SK-N-SH (cell line): ENCODE measurements at regions not wholly inside any gene's neighbourhood (a gene's known extent, or its start where the extent isn't known, plus 50 kb on each side); places are given as distances from the start of the nearest gene placed in this dataset.

ENCODE experiments used
- NRF1 ChIP-seq: IDR thresholded peaks from 2 replicates; pipeline ENCODE4 v1.6.1; 2012; ENCODE audit warnings: low read depth, mild to moderate bottlenecking, low read length
- POLR2AphosphoS5 ChIP-seq: IDR thresholded peaks from 2 replicates; pipeline ENCODE4 v1.6.1; 2012; ENCODE audit warnings: low read depth, low read length
- TF ChIP-seq, protein P1 (sequence below): fragments of 200-600 bp; sonication (generic); IDR thresholded peaks from 2 replicates; pipeline ENCODE4 v1.6.1; 2017; ENCODE audit warnings: antibody characterized with exemption, mild to moderate bottlenecking, moderate library complexity

DNA sequence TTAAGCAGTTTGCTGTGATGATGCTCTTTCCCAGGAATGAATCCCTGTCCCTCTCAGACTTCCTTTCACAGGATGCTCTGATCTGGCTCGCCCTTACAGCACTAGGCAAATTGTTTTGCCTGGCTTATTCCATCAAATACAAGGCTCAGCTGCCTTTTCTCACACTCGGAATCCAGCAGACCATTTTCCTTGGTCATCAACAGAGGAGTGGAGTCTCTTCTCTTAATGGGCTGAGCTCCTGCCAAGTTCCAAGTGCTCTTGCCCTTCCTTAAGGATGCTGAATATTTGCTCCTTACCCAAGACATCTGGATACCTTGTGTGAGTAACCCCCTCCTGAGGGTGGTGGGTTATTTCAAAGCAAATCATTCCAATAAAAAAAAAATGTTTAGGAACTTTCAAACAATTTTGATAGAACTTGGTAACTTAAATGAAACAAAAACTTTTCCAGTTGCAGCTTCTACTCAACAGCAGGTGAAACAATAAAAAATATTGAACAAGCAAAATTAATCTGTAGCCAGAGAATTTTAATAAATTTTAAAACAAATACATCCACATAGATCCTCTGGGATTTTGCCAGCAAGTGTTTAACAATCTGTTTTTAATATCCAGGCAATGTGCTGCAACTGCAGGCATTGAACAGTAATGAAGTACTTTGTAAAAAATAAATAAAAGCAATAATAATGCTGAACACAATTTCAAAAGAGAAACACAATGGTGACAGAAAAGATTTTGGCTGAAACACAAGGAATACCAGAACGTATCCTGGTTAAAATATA, 264.0 kb upstream of the FAR2 start:
- TF ChIP-seq NRF1 (no peak), POLR2AphosphoS5 (no peak)
- TF ChIP-seq, protein P1, sequence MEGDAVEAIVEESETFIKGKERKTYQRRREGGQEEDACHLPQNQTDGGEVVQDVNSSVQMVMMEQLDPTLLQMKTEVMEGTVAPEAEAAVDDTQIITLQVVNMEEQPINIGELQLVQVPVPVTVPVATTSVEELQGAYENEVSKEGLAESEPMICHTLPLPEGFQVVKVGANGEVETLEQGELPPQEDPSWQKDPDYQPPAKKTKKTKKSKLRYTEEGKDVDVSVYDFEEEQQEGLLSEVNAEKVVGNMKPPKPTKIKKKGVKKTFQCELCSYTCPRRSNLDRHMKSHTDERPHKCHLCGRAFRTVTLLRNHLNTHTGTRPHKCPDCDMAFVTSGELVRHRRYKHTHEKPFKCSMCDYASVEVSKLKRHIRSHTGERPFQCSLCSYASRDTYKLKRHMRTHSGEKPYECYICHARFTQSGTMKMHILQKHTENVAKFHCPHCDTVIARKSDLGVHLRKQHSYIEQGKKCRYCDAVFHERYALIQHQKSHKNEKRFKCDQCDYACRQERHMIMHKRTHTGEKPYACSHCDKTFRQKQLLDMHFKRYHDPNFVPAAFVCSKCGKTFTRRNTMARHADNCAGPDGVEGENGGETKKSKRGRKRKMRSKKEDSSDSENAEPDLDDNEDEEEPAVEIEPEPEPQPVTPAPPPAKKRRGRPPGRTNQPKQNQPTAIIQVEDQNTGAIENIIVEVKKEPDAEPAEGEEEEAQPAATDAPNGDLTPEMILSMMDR = no peak
